GM23338 (cell line): ENCODE measurements at regions not wholly inside any gene's neighbourhood (a gene's known extent, or its start where the extent isn't known, plus 50 kb on each side); places are given as distances from the start of the nearest gene placed in this dataset.

ENCODE experiments used
- CREB1 ChIP-seq: fragments of 250-450 bp; sonication (Bioruptor Pico); IDR thresholded peaks from 2 replicates; pipeline ENCODE4 v1.5.0; 2020; ENCODE audit warnings: low read depth, mild to moderate bottlenecking, moderate library complexity
- EZH2 ChIP-seq: fragments of 200-600 bp; sonication (generic); IDR thresholded peaks from one replicate; pipeline ENCODE4 v1.8.0; 2017; ENCODE audit warnings: antibody characterized with exemption, mild to moderate bottlenecking, low read depth; ENCODE audit not compliant: unreplicated experiment
- EZH2phosphoT487 ChIP-seq: fragments of 200-600 bp; sonication (generic); IDR thresholded peaks from one replicate; pipeline ENCODE4 v1.8.1; 2018; ENCODE audit warnings: antibody characterized with exemption; ENCODE audit not compliant: unreplicated experiment
- JUNB ChIP-seq: IDR thresholded peaks from one replicate; pipeline ENCODE4 v1.6.1; 2016; ENCODE audit warnings: antibody characterized with exemption; ENCODE audit not compliant: unreplicated experiment
- NANOG ChIP-seq: IDR thresholded peaks from 2 replicates; pipeline ENCODE4 v1.6.1; 2016; ENCODE audit warnings: antibody characterized with exemption, borderline replicate concordance
- POLR2AphosphoS5 ChIP-seq: IDR thresholded peaks from 2 replicates; pipeline ENCODE4 v1.6.1; 2016; ENCODE audit warnings: antibody characterized with exemption, low read depth
- STAT1 ChIP-seq: IDR thresholded peaks from one replicate; pipeline ENCODE4 v1.6.1; 2016; ENCODE audit warnings: antibody characterized with exemption; ENCODE audit not compliant: unreplicated experiment
- ZNF114 ChIP-seq: fragments of 250-450 bp; sonication (Bioruptor Pico); IDR thresholded peaks from 2 replicates; pipeline ENCODE4 v1.5.0; 2020; ENCODE audit warnings: mild to moderate bottlenecking, moderate library complexity
- ZNF331 ChIP-seq: fragments of 250-450 bp; sonication (Bioruptor Pico); IDR thresholded peaks from 2 replicates; pipeline ENCODE4 v1.5.0; 2020; ENCODE audit warnings: low read depth, mild to moderate bottlenecking, moderate library complexity
- TF ChIP-seq, protein P1 (sequence below), 2 experiments: fragments of 200-600 bp in 1 of 2; sonication (generic) in 1 of 2; conservative IDR thresholded peaks; 2 replicates each; pipeline versions ENCODE4 v1.5.1 to v1.6.1; 2016 to 2017; ENCODE audit warnings: antibody characterized with exemption in 2 of 2, low read depth in 2 of 2, mild to moderate bottlenecking in 2 of 2, moderate library complexity in 1 of 2
- TF ChIP-seq, protein P2 (sequence below): IDR thresholded peaks from one replicate; pipeline ENCODE4 v1.6.1; 2018; ENCODE audit warnings: antibody characterized with exemption; ENCODE audit not compliant: unreplicated experiment
- TF ChIP-seq, protein P3 (sequence below): IDR thresholded peaks from 2 replicates; pipeline ENCODE4 v1.6.1; 2016; ENCODE audit warnings: antibody characterized with exemption

DNA sequence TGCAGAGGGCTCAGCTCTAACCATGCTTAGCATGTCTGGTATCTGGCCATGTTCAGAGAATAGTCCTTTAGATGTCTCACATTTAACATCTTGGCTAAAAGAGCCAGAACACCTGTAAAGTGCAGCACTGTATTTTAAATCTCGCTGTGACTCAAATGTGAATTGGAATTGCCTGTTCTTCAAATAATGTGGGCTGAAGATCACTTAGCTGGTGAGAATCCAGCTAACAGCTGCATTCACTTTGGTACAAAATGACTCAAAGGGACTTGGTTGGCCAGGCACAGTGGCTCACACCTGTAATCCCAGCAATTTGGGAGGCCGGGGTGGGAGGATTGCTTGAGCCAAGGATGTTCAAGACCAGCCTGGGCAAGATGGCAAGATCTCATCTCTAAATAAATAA lies 63.5 kb upstream of the PLAC8 start:
- TF ChIP-seq, protein P1, sequence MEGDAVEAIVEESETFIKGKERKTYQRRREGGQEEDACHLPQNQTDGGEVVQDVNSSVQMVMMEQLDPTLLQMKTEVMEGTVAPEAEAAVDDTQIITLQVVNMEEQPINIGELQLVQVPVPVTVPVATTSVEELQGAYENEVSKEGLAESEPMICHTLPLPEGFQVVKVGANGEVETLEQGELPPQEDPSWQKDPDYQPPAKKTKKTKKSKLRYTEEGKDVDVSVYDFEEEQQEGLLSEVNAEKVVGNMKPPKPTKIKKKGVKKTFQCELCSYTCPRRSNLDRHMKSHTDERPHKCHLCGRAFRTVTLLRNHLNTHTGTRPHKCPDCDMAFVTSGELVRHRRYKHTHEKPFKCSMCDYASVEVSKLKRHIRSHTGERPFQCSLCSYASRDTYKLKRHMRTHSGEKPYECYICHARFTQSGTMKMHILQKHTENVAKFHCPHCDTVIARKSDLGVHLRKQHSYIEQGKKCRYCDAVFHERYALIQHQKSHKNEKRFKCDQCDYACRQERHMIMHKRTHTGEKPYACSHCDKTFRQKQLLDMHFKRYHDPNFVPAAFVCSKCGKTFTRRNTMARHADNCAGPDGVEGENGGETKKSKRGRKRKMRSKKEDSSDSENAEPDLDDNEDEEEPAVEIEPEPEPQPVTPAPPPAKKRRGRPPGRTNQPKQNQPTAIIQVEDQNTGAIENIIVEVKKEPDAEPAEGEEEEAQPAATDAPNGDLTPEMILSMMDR (conservative IDR thresholded peaks at IDR 0.05; ENCODE audit: low read depth in 2 of 2) = no peak
- no peak for TF ChIP-seq EZH2phosphoT487
- TF ChIP-seq POLR2AphosphoS5 = no peak
- no peak for TF ChIP-seq EZH2
- TF ChIP-seq, protein P2, sequence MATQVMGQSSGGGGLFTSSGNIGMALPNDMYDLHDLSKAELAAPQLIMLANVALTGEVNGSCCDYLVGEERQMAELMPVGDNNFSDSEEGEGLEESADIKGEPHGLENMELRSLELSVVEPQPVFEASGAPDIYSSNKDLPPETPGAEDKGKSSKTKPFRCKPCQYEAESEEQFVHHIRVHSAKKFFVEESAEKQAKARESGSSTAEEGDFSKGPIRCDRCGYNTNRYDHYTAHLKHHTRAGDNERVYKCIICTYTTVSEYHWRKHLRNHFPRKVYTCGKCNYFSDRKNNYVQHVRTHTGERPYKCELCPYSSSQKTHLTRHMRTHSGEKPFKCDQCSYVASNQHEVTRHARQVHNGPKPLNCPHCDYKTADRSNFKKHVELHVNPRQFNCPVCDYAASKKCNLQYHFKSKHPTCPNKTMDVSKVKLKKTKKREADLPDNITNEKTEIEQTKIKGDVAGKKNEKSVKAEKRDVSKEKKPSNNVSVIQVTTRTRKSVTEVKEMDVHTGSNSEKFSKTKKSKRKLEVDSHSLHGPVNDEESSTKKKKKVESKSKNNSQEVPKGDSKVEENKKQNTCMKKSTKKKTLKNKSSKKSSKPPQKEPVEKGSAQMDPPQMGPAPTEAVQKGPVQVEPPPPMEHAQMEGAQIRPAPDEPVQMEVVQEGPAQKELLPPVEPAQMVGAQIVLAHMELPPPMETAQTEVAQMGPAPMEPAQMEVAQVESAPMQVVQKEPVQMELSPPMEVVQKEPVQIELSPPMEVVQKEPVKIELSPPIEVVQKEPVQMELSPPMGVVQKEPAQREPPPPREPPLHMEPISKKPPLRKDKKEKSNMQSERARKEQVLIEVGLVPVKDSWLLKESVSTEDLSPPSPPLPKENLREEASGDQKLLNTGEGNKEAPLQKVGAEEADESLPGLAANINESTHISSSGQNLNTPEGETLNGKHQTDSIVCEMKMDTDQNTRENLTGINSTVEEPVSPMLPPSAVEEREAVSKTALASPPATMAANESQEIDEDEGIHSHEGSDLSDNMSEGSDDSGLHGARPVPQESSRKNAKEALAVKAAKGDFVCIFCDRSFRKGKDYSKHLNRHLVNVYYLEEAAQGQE = no peak
- TF ChIP-seq, protein P3, sequence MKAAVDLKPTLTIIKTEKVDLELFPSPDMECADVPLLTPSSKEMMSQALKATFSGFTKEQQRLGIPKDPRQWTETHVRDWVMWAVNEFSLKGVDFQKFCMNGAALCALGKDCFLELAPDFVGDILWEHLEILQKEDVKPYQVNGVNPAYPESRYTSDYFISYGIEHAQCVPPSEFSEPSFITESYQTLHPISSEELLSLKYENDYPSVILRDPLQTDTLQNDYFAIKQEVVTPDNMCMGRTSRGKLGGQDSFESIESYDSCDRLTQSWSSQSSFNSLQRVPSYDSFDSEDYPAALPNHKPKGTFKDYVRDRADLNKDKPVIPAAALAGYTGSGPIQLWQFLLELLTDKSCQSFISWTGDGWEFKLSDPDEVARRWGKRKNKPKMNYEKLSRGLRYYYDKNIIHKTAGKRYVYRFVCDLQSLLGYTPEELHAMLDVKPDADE = no peak
- TF ChIP-seq CREB1 (CRISPR knock-in tag) = no peak
- no peak for TF ChIP-seq ZNF331 (CRISPR knock-in tag)
- no peak for TF ChIP-seq ZNF114
- TF ChIP-seq JUNB = no peak
- TF ChIP-seq STAT1 = no peak
- TF ChIP-seq NANOG = no peak
